ENCODE measurements at regions not wholly inside any gene's neighbourhood (a gene's known extent, or its start where the extent isn't known, plus 50 kb on each side); places are given as distances from the start of the nearest gene placed in this dataset.

DNA sequence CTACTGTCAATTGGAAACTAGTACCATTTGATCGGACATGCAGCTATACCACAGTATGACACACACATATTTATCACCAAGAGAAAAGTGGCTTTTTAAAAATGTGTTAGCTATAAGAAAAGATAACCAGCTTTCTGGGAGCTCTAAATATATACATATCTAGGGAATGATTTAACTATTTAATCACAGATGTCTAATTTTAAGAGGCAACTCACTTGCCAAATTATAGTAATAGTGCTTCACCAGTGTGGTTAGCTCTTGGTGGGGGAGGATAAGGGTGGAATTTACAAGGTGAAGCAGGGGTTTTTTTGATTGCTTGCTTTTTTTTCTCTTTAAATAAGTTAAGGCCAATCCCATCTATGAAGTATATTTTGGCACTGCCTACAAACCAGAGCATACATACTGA, 547.7 kb upstream of the DIPK2B start:
- peak; percentile 32 for DNase-seq (ENCODE audit: low read depth)

DNA sequence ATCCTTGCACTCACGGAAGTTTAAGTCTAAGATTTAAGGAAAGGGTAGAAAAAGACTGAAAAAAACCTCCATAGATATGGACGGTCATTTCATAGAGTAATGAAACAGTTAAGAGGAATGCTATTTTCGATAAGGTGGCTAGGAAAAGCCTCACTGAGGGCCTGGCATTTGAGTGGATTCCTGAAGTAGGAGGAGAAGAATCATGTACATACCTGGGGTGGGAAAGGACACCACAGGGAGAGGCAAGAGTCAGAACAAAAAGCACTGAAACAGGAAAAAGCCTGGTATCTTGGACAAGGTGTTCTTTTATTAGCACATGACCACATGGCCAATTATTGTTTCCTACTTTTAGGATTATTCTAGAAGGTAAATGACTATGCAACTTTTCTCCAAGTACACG, 547.2 kb upstream of the DIPK2B start:
- no peak for DNase-seq (ENCODE audit: low read depth)

DNA sequence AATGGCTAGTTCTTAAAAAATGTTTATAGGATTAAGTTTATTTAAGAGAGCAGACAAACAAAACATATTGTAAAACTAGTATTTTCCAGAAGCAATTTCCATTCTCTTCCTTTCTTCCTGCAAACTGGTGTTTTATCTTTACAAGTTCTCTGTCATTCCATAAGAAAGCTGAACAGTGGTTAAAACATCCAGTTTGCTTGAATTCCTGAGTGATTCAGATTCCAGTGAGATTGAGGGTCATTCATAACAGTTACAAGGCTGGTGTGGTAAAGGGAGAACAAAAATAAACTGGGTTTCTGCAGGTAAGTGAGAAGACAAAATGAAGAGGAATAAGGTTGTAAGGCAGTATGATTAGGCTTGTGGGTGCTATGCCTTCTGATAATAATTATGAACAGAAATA, 544.8 kb upstream of the DIPK2B start:
- no peak for DNase-seq (ENCODE audit: low read depth)

DNA sequence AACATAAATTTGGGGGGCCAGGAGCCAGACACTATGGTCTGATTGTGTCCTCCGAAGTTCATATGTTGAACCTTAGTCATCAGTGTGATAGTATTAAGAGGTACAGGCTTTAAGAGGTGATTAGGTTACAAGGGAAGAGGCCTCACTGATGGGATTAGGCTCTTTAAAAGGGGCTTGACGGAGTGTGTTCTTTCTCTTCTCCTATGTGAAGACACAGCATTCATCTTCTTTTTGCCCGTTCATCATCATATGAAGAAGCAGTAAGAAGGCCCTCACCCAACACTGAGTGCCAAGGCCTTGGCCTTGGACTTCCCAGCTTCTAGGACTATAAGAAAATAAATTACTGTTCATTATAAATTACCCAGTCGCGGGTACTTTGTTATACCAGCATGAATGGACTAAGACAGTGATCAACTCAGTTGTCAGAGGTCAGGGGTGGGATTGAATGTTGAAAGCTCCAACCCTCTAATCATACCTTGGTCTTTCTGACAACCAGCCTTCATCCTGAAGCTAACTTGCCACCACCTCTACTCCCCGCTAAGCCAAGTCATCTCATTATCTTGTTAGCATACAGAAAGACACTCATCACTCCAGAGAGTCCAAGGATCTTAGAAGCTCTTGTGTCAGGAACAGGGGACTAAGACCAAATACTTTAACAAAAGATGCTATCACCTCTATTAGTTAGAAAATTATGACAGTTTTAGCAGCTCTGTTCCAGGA, 543.4 kb upstream of the DIPK2B start:
- no peak for DNase-seq (ENCODE audit: low read depth)

DNA sequence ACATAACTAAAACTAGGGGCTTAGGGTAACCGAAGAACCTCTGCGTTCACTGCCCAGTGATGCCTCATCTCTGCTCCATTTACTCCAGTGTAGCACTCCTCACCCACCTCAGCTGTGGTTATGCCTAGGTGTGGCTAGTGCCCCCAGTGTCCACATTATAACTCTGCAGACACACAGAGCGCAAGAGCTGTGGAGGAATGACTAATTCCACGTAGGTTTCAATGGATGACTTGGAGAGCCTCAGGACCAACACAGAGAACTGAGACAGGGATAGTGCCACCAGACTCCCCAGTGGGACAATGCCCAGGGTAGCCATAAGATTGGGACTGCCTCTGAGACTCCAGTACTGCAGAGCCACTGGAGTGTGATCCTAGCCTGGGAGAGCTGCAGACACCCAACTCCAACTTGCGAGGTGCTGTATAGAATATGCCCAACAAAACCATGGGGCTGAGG, 542.4 kb upstream of the DIPK2B start:
- DNase-seq (ENCODE audit: low read depth), result peak; percentile 85

DNA sequence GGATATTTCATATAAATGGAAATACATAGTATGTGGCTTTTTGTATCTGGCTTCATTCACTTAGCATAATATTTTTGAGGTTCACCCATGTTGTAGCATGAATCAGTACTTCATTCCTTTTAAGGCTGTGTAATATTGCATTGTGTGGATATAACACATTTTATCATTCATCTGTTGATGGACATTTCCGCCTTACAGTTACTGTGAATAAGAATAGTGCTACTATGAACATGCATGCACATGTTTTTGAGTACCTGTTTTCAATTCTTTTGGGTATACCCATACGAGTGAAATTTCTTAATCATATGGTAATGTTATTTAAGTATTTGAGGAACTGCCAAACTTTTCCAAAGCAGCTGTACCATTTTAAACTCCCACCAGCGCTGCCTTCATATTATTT, 539.6 kb upstream of the DIPK2B start:
- DNase-seq (ENCODE audit: low read depth), result no peak

DNA sequence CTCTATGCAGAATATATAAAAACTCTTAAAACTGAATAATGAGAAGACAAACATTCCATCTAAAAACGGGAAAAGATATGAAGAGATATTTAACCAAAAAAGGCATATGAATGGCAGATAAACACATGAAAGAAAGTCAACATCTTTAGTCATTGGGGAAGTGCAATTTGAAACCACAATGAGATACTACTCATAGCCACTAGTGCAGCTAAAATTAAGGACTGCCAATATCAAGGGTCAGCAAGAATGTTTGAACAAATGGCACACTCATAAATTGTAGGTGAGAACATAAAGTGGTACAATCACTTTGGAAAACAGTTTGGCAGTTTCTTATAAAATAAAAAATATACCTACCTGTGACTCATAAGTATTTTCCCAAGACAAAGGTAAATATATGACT, 534.9 kb upstream of the DIPK2B start:
- DNase-seq (ENCODE audit: low read depth), result peak; percentile 48

DNA sequence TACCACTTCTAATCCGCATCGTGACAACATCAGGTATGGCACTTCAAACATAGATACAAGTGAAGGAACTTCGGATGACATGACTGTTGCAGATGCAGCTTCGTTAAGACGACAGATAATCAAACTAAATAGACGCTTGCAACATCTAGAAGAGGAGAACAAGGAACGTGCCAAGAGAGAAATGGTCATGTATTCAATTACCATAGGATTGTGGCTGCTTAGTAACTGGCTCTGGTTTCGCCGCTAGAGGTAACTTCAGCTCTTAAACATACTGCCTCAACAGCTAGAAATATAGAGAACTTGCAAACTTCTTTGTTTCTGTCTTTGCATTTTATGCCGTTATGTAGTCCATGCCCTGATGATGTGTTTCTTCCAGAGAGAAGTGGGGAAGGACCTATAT, 530.8 kb upstream of the DIPK2B start:
- no peak for DNase-seq (ENCODE audit: low read depth)

DNA sequence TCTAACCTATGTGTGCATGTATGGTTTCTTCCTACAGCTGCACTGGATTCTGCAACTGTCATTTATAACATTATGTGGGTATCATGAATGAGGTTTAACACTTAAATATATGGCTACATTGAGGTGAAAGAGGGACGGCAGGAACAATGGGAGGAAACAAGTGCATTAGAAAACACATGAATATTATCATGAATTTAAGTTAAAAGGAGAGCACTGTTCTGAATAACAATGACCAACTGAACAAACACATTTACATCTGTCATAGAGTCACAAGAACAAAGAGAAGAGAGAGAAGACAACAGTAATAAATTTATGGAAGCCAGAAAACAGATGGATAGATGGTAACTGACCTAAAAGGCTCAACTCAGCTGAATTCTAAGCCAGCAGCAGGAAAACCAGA, 527.1 kb upstream of the DIPK2B start:
- no peak for DNase-seq (ENCODE audit: low read depth)

DNA sequence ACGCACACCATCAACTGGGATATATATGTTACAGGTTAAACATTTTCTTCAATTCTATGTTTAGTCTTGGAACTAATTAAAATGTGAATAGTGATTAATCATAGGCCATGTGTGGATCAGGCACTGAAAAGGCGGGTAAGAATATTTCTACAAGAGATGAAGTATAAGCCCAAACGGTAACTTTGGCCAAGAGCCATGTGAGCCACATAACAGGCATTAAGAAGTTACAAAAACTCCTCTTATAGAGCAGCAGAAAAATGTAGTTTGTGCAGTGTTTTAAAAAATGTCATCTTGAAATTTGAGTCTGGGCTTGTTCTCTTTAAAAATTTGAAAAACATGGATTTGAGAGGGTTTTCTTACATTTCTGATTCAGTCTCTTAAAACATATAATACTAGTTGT, 521.8 kb upstream of the DIPK2B start:
- no peak for DNase-seq (ENCODE audit: low read depth)

DNA sequence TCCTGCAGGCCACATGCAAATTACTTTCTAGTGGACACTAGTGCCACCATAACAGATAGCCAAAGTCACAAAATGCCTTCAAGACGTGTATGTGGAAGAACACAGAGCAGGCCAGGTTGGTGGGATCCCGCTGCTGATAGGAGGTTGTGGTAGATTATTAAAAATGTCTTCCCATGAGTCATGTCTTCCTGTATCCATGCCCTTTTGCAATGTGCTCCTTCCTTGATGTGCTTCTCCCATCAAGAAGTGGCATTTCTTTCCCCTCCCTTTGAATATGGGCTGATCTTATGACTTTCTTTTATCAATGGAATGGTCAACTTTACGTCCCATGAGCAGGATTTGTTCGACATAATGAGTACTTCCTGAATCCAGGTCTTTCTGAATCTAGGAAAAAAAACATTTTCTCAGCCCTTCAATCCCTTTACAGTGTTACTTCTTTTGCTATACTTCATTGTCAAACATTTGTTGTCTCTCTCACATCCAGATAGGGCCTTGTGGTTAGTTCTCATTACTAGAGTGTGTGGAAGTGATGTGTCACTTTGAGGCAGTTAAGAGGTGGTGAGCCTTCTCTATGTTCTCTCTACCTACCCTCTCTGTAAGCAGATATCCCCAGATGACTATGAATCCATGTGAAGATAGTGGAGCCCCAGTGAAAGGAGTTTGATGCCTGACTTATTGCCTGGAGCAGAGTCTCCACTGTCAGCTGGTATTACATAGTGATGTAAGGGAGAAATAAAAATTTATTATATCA, 519.2 kb upstream of the DIPK2B start:
- DNase-seq (ENCODE audit: low read depth), result peak; percentile 32

DNA sequence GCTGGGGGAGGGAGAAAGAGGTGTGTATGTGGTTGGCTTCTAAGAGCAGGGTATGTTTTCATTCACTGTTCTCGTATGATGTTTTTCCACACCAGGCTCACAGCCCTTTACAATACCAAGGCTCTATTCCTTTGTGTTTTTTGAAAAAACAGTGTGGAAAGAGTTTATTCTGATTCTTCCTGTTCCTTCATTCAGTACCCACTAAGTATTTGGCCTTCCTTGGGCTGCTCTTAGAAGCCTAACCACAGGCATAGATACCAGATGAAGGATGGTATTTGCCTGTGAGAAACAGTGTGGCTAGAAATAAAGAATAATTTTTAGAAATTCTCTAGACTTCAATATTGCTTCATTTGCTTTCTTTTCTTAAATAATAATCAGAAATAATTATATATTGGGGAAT, 518.0 kb upstream of the DIPK2B start:
- DNase-seq (ENCODE audit: low read depth), result no peak

DNA sequence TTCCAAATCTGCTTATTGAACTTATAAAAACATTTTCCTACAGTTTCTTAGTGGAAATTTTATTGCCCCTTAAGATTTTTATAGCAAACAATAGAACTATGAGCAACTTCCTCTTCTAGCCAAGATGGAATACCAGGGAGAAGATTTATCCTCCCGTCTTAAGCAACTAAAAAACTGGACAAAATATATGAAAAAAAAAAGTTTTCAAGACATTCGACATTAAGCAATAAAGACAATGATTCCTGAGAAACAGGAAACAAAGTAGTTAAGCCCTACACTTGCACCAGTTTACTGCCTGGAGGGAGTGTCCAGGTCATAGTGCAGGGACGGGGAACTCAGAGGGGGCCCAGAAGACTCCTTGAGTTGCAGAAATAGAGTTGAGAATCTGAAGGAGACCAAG, 516.1 kb upstream of the DIPK2B start:
- DNase-seq (ENCODE audit: low read depth), result no peak

DNA sequence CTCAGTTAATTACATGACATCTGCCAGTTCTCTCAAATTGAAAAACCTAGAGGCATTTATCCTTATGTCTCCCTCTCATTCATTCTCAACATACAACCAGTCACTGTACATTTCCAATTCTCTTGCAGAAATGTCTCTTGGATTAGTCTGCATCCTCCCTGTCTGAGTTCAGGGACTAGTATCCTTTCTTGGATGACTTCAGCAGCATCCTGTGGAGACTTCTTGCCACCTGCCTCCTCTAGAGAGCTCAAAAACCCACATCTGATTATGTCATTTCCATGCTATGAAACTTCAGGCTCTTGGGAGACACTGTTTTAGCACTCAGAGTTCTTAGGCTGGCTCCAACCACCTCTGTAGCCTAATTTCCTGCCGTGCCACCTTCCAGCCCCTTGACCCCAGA, 515.1 kb upstream of the DIPK2B start:
- DNase-seq (ENCODE audit: low read depth), result peak; percentile 65

DNA sequence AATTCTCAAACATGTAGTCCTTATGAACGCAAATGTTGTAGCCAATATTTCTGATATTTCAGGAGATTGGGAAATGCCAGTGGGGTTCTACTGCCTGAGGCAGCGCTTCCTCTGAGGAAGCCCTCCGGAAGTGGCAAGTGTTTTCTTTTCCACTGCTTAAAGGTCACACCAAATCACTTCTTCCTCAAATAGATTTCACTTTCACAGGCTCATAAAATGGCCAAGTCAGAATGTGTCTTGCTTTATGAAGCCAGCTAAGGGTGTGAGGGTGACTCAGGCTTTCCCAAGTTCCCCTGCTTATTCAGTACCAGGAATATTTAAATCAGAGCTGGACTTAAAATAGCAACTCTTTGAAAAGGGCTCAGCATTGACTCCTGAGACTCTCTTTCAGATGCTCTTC, 514.2 kb upstream of the DIPK2B start:
- DNase-seq (ENCODE audit: low read depth), result peak; percentile 92

DNA sequence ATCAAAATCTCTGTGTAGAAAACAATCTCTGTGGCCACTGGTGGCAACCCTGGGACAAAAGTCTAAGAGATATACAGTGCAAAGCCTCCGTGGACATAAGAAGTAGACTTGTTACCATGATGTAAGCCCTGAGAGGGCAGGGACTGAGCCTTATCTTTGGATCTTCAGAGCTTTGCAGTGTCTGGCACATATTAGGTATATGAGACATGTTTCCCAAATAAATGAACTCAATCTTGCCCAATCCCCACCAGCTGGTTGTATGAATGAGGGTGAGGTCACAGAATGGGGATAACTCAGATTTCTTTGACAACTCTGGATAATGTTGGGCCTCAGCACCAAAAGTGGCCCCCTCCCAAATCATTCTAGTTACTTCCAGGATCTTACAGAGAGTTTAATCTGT, 511.4 kb upstream of the DIPK2B start:
- peak; percentile 86 for DNase-seq (ENCODE audit: low read depth)

DNA sequence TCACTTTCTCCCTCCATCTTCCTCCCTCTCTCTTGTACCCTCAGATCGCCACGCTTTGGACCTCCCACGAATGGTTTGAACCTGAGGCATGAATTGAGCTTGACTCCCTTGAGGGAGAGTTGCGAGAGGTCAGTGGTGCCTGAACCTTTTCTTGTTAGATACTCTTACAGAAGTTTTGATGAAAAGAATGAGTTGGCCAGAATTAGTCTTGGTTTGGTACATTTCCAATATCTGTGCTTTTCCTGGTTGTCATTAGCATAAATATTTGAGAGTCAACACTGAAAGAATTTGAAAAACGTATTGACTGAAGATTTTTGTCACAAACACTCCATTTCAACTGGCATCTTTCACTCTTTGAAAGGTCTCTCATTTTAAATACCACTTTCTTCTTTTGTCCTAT, 510.6 kb upstream of the DIPK2B start:
- peak; percentile 88 for DNase-seq (ENCODE audit: low read depth)

DNA sequence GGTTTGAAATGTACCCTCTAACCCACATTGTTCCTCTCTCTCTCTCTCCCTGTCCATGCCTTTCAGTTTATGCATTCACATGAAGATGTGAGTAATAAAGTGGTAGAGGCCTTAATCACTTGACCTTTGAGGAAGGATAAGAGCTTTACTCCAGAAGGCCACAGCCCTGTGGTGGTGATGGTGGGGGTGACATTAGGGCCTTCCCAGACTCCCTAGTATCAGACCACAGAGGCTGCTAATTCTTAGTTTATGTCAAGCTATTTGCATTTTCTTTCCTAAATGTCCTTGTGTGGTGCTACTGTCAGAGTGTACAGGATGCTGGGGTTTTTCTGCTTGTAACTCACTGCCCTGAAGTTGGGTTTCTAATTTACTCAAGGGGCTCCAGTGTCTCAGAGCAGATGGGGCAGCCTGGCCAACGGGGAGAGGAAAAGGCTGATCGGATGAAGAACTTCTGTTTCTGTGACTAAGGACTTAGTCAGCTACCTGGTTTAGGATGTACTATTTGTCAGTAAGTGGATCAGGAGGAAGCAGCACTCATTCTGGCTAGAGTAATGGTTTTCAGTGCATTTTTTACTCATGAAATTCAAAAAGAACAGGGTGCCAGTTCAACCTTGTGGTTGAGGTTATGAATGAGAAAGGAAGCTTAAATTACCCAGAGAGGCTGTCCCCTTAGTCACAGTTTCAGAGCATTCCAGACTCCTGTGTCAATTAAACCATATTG, 509.6 kb upstream of the DIPK2B start:
- DNase-seq (ENCODE audit: low read depth), result peak; percentile 99

DNA sequence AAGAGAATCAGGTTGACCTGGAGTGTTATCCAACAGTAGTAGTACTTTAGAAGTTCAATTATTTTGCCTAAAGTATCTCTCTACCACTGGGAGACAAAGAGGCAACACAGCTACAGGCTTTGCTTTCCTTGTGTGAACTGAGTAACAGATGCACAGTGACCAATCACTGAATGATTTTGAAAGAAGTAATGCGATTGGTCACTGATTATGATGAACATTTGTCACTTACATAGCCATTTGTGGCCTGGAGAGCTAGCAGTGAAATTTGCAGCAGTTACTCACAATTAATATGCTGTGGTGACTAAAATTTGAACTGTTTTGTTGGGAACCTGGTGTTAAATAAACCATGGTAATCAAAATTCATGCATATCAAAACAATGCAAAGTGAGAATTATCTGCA, 508.7 kb upstream of the DIPK2B start:
- DNase-seq (ENCODE audit: low read depth), result peak; percentile 75

DNA sequence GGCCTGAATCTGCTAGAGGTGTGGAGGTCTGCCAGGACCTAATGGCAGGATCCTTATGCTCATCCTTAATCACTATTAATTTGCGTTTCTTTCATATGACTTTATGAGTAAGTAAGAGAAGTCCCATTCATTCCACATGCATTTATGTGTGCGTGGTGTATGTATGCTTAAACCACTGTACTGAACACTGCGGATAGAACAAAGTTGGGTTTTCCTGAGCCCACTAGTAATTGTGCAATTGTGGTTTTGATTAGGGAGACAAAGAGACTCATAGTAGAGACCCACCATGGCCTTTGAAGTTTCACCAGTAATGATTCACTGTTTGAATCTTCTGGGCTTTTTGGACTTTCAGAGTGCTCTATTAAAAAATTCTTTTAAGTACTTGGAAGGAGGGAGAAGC, 498.5 kb upstream of the DIPK2B start:
- DNase-seq (ENCODE audit: low read depth), result peak; percentile 81

DNA sequence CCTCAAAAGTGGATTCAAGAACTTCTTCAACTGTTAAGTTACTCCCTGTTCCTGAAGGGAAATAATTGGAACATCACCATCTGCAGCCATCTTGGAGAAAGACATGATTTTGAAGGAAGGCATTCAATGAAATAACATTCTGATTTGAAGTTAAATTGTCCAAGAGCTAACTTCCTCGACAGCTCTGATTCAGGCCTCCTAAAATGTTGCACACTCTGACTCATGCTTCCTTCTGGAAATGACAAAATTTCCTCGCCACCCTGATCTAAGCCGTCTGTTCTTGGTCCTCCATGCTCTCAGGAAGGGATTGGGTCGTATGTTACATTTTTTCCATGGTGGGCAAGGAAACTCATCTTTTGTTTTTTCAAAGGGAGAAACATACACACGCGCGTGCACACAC, 496.9 kb upstream of the DIPK2B start:
- peak; percentile 88 for DNase-seq (ENCODE audit: low read depth)

DNA sequence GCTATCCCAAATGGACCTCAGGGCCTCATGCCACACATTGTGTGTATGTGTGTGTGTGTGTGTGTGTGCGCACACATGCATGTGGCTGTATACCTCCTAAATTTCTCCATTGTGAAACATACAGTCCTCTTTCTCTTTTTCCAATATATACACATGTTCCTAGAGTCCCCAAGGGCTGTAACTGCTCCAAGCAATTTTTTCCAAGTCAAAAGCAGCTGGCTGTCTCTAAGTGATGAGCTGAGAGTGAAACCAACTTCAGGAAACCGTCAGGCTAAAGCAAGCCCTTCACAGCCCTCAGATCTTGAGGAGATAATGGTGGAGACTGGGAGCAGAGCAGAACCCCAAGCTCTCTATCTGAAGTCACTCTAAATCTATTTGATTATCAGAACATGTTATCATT, 496.1 kb upstream of the DIPK2B start:
- DNase-seq (ENCODE audit: low read depth), result peak; percentile 55

DNA sequence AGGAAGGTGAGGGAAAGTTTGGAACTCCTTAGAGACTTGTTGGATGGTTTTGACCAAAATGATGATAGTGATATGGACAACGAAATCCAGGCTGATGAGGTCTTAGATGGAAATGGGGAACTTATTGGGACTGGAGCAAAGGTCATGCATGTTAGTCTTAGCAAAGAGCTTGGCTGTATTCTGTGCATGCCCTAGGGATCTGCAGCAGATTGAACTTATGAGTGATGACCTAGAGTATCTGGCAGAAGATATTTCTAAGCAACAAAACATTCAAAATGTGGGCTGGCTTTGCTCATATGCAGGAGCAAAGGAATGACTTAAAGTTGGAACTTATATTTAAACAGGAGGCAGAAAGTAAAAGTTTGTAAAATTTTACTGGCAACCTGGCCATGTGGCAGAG, 489.3 kb upstream of the DIPK2B start:
- DNase-seq (ENCODE audit: low read depth), result no peak
